Fibroblast of lung (primary cell): ENCODE measurements at regions not wholly inside any gene's neighbourhood (a gene's known extent, or its start where the extent isn't known, plus 50 kb on each side); places are given as distances from the start of the nearest gene placed in this dataset.

Source experiments
- EZH2 ChIP-seq: IDR thresholded peaks from 2 replicates; pipeline ENCODE4 v1.5.1; 2012; ENCODE audit warnings: low read length, control low read depth, mild to moderate bottlenecking; ENCODE audit errors: missing control alignments
- TF ChIP-seq, protein P1 (sequence below), 2 donors: IDR thresholded peaks in 1 of 2; conservative IDR thresholded peaks in 1 of 2; 1 replicate in 1 of 2; 2 replicates in 1 of 2; pipeline ENCODE4 v1.5.1; 2011 to 2012; ENCODE audit warnings: low read length in 2 of 2, control low read depth in 1 of 2, inconsistent platforms in 1 of 2, low read depth in 1 of 2, mild to moderate bottlenecking in 1 of 2

DNA sequence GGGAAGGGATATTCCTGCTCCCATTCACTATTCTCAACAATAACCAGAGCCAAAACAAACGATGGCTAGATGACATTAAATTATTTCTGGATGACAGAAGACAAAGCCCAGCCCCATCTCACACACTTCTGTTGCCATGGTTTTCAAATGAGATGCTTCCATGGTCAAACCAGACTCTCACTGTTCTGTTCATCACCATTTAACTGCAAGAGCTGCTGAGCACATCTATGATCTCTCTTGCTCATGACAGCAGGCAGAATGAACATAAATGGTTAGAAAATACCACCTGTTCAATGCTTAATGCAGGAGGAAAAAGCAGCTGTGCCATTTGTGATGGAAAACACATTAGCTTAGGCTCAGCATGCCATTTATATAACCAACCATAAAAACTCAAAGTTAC lies 758.6 kb upstream of the ZWINT start:
- TF ChIP-seq, protein P1, sequence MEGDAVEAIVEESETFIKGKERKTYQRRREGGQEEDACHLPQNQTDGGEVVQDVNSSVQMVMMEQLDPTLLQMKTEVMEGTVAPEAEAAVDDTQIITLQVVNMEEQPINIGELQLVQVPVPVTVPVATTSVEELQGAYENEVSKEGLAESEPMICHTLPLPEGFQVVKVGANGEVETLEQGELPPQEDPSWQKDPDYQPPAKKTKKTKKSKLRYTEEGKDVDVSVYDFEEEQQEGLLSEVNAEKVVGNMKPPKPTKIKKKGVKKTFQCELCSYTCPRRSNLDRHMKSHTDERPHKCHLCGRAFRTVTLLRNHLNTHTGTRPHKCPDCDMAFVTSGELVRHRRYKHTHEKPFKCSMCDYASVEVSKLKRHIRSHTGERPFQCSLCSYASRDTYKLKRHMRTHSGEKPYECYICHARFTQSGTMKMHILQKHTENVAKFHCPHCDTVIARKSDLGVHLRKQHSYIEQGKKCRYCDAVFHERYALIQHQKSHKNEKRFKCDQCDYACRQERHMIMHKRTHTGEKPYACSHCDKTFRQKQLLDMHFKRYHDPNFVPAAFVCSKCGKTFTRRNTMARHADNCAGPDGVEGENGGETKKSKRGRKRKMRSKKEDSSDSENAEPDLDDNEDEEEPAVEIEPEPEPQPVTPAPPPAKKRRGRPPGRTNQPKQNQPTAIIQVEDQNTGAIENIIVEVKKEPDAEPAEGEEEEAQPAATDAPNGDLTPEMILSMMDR (conservative IDR thresholded peaks at IDR 0.05 in 1 of 2, IDR thresholded peaks at IDR 0.05 in 1 of 2; ENCODE audit: low read depth in 1 of 2, low read length in 2 of 2), result no peak
- no peak for TF ChIP-seq EZH2
